Astrocyte (in vitro differentiated cells and primary cell): ENCODE measurements at regions not wholly inside any gene's neighbourhood (a gene's known extent, or its start where the extent isn't known, plus 50 kb on each side); places are given as distances from the start of the nearest gene placed in this dataset.

Experiments
- CTCF ChIP-seq: IDR thresholded peaks from 2 replicates; pipeline ENCODE4 v1.5.1; 2011; ENCODE audit warnings: low read depth, mild to moderate bottlenecking, inconsistent platforms, low read length, moderate library complexity; ENCODE audit not compliant: insufficient read depth
- EZH2 ChIP-seq: IDR thresholded peaks from 2 replicates; pipeline ENCODE4 v1.6.1; 2012; ENCODE audit warnings: mild to moderate bottlenecking, low read length, inconsistent platforms; ENCODE audit not compliant: insufficient read depth

- TF ChIP-seq CTCF, result no peak
- TF ChIP-seq EZH2, result no peak
Measured at GRCh38 chr9:135271425-135271824, 184.0 kb downstream of the OLFM1 start.
